NCI-H1694 treated with DMSO at 0.1 percent for 48 hours (cell line): ENCODE measurements at regions not wholly inside any gene's neighbourhood (a gene's known extent, or its start where the extent isn't known, plus 50 kb on each side); places are given as distances from the start of the nearest gene placed in this dataset.

Experiments
- DNase-seq: peaks from one replicate; lab custom pipeline; 2025; lab: John Stamatoyannopoulos, UW

- DNase-seq, result peak; percentile 9
Measured at GRCh38 chr2:5915881-5916310, 223.7 kb downstream of the SOX11 start.

DNA sequence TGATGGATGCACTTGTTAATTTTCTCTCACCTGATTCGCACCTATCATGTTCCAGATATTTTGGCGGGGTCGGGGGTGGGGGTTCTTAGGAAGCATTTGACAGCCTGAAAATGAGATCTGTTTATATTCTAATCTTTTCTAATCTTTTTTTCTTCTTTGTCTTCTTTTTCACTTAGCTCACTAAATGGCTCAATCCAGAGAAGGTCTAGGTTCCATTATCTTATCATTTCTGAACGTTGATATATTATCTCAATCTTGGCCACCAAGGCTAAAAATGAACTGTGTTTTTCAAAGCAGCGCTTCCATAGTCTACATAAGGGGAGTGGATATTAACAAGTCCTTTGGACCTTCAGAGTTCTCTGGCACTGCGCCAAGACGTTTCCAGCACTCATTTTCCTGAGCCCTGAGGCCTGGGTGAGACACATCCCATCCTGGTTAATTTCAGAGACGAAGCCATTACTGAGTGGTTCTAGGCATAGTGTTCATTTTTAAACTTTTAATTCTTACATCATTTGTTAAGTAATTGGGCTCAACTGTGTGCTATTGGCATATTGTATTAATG is 229.0 kb downstream of the SOX11 start:
- no peak for DNase-seq

DNA sequence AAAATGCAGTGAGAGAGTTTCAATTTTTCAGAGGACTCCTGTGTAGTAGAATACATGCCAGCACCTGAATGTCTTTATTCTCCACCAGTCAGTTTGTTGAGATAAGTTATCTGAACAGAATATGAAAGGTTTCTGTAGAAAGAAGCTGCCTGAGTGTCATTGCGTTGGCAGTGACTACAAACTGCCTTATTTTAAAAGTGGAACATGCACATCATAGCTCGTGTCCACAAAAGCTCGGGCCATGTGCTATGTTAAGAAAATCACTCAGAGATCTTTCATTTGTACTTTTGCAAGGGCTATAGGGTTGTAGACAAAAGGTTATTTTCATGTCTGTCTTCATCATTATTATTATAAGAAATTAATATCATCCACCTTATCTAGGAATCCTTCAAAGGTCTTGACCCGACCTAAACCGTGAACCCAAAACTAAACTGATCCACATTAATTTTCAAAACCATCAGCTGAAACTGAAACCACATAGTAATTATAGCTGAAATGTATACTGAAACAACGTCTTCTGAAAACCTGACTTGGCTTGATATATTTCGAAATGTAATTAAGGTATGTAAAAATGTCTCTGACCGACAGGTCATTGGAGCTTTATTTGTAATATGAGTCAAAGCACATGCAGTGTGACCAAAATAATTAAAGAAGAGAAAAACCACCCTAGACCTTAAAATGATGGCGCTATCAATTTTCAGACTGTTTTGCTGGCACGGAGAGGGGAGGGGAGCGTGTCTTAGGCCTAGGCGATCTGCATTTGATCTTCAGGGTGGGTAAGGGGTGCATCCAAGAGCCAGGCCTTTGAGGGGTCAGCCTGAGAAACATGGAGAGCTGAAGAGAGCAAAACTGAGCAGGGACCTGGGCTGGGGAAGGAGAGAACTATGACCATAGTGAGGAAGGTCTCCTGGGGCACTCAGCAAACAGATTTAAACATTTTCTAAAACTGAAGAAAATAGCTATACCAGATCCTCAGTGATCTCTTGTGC is 232.1 kb downstream of the SOX11 start:
- DNase-seq, result no peak

DNA sequence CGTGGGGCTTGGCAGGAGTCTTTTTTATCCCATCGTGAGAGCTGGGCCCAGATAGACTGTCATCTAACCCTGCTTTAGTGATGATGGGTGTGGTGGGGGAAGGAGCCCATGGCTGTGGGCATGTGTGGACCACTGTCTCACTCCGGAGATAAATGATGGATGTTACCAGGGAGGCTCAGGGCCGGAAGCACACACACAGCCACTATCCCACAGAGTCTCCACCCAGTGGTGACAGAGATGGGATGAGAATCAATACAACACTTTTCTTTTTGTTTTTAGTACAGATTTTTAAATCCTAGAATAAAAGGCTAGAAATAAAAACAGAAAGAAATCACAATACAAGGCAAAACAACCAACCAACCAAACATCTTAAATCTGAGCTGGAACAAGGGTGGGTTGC is 233.4 kb downstream of the SOX11 start:
- no peak for DNase-seq

DNA sequence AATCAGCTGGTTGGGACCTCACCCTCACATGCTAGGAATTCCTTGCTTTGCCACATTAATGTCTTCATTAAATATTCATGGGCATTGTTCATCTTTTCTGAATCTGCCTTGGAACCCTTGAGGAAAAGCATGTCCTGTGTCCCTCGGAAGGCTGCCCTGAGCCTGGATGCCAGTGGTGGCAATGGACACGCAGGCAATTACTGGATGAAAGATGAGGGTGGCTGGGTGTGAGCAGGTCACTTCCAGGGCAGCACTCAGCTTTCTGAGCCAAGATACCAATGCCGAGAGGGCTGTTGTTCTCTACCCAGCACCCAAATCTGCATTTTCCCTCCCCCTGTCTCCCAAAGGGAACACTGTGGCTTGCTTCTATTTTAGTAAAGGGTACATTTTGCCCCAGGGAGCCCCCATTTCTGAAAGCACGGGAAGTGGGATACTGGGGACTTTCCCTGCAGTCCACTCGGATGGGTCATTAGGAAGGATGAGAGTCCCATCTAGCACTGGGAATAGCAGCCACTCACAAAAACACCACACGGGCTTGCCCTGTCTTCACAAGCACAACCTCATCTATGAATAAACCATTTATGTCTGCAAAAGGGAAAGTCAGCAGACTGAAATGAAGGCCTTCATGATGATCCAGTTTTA is 234.8 kb downstream of the SOX11 start:
- DNase-seq, result no peak

DNA sequence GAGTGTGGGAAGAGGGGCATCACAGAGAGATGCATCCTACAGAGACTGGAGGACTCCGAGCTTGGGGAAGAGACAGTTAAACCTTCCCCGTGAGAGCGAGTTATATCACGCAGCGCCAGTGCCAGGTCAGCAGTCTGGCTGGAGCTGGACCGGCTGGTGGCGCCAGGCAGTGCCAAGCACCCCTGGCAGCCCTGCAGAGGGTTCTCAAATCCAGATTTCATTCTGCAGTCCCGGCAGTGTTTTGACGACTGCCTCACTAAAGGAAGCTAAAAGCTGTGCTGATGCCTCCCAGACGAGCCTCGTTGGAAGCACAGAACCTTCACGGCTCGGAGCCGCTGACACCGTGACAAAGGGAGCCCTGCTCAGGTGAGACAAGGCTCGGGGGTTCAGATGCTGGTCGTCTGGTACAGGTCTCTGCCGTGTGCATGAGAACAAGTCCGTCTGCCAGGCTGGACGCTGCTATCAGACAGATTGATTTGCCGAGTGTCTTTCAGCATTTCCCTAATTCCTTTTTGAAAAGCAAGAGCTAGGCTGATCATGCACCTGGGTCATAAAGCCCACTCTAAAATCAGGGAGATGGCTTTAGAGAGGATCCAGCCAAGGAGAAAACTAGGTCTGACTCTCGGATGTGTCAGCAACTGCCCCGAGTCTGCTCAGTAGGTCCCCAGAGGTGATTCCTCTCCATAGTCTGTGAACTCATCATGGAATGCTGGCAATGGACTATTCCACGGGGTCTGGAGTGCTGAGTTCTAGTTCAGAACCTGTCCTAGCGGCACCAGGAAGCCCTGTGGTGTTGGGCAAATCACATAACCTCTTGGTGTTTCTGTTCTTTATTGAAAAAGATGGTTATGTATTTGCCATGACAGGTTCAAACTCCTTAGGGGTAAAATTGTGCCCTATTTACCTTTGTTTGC is 240.6 kb downstream of the SOX11 start:
- DNase-seq, result no peak

GRCh38 chr2:5933669-5934068 is 241.5 kb downstream of the SOX11 start:
- DNase-seq, result no peak

- no peak for DNase-seq
Measured at GRCh38 chr2:5937321-5937720, 245.1 kb downstream of the SOX11 start.

GRCh38 chr2:5937851-5938565 is 245.8 kb downstream of the SOX11 start:
- DNase-seq, result no peak

DNA sequence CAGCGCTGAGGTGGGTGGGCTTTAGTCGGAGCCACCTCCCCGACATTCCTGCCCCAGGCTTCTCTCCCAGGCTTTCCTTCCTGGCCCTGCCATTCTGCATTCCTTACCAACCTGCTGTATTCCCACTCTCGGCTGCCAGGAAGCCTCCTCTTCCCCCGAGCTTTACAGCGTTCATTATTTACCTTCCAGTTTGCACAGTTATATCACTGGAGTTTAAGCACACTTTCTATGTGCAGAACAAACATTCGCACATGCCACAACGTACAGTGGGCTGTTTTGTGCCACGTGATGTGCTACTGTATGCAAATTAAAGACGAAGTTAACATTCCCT is 246.3 kb downstream of the SOX11 start:
- DNase-seq, result no peak

DNA sequence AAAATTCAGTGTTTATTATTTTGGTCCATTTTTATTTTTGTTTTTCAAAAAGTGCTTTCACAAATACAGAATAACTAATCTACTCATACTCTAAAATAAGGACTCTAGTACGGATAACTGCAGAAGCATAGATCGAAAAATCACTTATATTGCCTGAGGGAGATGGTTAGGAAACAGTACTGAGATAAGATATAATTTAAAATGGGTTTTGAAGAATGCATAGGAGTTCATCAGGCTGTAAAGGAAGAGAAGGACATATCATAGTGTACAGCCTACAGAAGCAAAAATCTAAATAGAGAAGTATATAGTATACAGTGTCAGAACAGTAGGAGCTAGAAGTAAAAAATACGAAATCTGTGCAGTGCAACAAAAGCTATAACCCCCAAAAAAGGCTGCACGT is 247.4 kb downstream of the SOX11 start:
- no peak for DNase-seq

DNA sequence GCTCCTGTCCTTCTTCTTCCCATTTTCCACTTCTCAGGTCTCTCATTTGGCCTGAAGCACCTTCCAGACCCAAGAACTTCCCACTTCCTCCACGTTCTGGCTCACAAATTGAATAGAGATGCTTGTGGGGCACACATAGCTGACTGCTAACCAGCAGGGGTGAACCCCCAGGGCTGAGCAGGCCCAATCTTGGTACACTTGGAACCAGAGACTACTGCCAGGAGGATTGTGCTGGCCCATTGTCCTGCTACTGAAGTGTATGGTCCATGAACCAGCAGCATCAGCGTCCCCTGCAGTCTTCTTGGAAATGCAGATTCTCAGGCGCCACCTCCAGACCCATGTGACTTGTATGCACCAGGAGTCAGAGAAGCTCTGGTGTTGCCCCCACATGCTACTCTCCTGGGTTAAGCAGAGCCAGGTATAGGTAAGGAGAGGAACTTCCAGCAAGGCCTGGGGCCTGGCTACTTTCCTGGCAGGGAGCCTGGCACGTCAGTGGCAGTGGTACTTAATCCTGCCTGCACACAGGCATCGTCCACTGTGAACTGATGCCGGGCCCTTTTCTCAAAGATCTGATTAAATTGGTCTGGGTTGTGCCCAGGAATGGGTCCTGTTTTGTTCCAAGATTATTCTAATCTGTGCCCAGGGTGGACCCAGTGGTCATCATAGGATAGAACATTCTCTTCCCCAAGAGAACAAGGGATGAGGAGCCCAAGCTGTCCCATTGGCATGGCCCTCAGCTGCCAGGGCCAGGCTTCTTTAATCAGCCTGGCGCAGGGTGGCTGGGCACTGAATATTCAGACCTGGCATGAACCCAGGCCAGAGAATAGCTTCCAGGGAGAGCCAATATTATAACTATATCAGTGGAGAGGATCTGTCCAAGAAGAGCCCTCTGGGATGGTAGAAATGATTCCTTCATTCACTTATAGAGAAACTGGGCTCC is 248.7 kb downstream of the SOX11 start:
- DNase-seq, result no peak

DNA sequence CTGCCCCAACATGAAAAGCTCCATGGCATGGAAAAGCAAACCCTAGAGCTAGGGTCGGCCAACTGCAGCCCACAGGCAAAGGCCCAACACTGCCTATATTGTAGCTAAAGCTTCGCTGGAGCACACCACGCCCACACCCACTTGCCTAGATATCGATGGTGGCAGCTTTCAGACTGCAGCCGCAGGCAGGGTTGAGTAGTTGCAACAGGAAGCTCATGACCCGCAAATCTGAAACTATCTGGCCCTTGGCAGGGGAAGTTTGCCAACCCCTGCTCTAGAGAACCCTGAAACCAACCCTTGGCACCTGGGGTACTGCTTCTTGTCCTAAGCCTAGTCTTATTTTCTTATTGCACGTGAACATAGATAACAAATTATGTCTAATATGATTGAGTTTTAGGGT is 250.0 kb downstream of the SOX11 start:
- DNase-seq, result no peak

DNA sequence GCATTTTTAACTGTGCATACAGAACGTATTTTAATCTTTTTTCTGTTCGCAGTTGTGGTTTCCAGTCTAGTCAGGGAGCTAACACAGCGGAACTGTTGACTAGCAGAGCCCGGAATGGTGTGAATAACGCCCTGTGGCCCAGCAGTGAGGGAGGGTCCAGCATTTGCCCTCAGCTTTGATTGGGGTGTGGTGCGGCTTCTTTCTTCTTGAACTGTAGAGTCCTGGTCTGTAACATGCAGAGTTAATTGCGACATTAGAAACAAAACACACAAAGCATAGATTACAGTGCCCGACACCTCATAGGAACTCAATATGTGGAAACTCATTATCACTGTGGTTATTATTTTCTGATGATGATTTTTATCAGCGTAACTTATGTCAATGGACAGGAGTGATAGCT is 253.6 kb downstream of the SOX11 start:
- DNase-seq, result no peak

DNA sequence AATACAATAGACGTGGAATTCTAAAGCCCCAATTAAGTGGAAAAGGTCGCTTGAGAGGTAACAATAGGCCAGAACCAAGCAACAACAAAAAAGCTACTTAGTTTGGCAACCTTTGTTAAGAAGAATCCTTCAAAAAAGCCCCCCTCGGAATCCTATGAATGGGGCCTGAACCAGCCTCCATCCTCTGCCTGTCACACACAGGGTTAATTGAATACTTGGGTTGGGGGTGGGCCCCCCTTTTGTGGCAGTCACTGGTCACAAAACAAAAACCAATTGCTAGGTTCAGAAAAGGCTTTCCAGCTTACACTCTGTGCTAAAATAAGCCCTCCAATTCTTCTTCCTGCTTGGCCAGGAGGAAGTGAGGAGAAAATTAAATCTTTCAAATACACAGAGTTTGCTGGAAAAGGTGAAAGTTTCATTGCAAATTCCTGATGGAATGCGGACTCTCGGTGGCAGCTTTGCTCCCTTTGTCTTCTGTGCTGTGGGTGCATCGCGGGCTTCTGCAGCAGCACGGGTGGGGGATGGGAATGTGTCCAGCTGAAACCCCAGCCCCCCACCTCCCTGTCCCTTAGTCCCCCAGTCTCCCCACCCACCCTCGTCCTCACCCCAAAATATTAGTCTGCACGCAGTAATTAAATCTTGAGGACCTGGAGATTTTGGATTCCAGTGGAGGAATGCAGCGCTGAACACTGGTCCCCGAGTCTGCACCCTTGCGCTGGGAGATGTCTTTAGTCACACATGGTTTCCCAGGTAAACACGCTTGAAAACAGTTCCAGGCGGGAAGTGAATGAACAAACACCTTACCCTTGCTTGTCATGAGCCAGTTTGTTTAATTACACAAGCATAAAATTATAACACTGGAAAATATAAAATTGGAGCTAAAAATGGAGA is 254.3 kb downstream of the SOX11 start:
- DNase-seq, result no peak

DNA sequence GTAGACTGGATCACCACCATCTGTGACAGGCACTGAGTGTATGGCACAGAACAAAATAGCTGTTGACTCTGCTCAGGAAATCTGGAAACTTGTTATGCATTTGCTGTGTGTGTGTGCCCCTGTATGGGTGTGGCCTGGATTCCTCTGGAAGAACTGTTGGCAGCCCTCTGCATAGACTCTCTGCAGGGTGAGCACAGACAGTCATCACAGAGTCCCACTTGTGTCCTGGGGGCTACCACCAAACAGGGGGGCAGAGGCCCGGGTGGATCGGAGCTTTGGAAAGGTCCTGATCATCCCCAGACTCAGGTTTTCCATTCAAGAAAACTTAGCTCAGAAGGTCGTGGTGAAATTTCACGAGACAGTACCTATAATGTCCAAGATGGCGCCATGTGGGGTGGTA is 258.6 kb downstream of the SOX11 start:
- DNase-seq, result no peak

GRCh38 chr2:5951471-5951870 is 259.3 kb downstream of the SOX11 start:
- no peak for DNase-seq

GRCh38 chr2:5953525-5953924 is 261.3 kb downstream of the SOX11 start:
- DNase-seq, result no peak

- no peak for DNase-seq
Measured at GRCh38 chr2:5954509-5954908, 262.3 kb downstream of the SOX11 start.
